ENCODE measurements at regions not wholly inside any gene's neighbourhood (a gene's known extent, or its start where the extent isn't known, plus 50 kb on each side); places are given as distances from the start of the nearest gene placed in this dataset.

DNA sequence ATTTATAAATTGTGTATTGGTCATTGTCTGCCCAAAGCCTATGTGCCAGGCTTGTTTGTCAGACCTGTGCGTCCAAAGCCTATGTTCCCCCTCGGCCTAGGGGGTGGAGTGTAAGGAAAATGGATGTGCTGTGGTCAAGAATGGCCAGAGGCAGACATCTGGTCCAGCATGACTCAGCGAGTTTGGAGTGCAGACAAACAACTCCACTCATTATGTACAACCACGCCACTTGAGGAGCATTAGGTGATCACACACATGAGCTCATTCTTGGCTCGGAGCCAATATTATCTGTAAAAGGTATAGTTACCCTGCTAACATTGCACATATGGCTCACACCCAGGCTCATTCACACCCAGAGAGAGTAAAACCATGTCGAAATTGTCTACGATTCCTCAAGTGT, 1047.6 kb upstream of the ADGRL4 start:
- TF ChIP-seq SP1 (IDR thresholded peaks at IDR 0.05) (no peak), REST (IDR thresholded peaks at IDR 0.05) (no peak), ZBTB33 (IDR thresholded peaks at IDR 0.05) (no peak), YY1 (IDR thresholded peaks at IDR 0.05) (no peak), MAX (IDR thresholded peaks at IDR 0.05) (no peak), NR2F2 (IDR thresholded peaks at IDR 0.05) (no peak), TAF1 (conservative IDR thresholded peaks at IDR 0.05) (no peak), FOXA1 (IDR thresholded peaks at IDR 0.05) (no peak), GABPA (IDR thresholded peaks at IDR 0.05 in 1 of 2, conservative IDR thresholded peaks at IDR 0.05 in 1 of 2) (no peak), ATF3 (IDR thresholded peaks at IDR 0.05) (no peak)
- TF ChIP-seq, protein P1, sequence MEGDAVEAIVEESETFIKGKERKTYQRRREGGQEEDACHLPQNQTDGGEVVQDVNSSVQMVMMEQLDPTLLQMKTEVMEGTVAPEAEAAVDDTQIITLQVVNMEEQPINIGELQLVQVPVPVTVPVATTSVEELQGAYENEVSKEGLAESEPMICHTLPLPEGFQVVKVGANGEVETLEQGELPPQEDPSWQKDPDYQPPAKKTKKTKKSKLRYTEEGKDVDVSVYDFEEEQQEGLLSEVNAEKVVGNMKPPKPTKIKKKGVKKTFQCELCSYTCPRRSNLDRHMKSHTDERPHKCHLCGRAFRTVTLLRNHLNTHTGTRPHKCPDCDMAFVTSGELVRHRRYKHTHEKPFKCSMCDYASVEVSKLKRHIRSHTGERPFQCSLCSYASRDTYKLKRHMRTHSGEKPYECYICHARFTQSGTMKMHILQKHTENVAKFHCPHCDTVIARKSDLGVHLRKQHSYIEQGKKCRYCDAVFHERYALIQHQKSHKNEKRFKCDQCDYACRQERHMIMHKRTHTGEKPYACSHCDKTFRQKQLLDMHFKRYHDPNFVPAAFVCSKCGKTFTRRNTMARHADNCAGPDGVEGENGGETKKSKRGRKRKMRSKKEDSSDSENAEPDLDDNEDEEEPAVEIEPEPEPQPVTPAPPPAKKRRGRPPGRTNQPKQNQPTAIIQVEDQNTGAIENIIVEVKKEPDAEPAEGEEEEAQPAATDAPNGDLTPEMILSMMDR (IDR thresholded peaks at IDR 0.05; ENCODE audit: low read depth, low read length, missing input control) = no peak

Data from liver (tissue), 3 donors.